ENCODE measurements at regions not wholly inside any gene's neighbourhood (a gene's known extent, or its start where the extent isn't known, plus 50 kb on each side); places are given as distances from the start of the nearest gene placed in this dataset.

GRCh38 chr12:127582074-127582473 lies 684.9 kb upstream of the TMEM132C start:
- H3K4me1 ChIP-seq (ENCODE audit: control insufficient read depth in 1 of 2, insufficient read depth in 2 of 2, low read length in 2 of 2), result no peaks in the 10 kb centered on the region
- no peak overlapping the region for H3K27ac ChIP-seq (ENCODE audit: low read depth, low read length)
- no peak overlapping the region for H3K9ac ChIP-seq (ENCODE audit: low read depth in 1 of 2, low read length in 2 of 2)
- H3K4me3 ChIP-seq (ENCODE audit: low read depth in 1 of 2, low read length in 2 of 2), result no peak overlapping the region
- H3K9me3 ChIP-seq (ENCODE audit: control insufficient read depth in 1 of 2, low read length in 2 of 2), result no peaks in the 10 kb centered on the region
- no peaks in the 10 kb centered on the region for H3K27me3 ChIP-seq (ENCODE audit: control insufficient read depth in 1 of 2, insufficient read depth in 2 of 2, low read length in 2 of 2)
- no peaks in the 10 kb centered on the region for H3K36me3 ChIP-seq (ENCODE audit: control insufficient read depth in 1 of 2, insufficient read depth in 2 of 2, low read length in 2 of 2)

- H3K4me3 ChIP-seq (ENCODE audit: low read depth in 1 of 2, low read length in 2 of 2), result no peak overlapping the region
- no peaks in the 10 kb centered on the region for H3K36me3 ChIP-seq (ENCODE audit: control insufficient read depth in 1 of 2, insufficient read depth in 2 of 2, low read length in 2 of 2)
- no peaks in the 10 kb centered on the region for H3K4me1 ChIP-seq (ENCODE audit: control insufficient read depth in 1 of 2, insufficient read depth in 2 of 2, low read length in 2 of 2)
- H3K9ac ChIP-seq (ENCODE audit: low read depth in 1 of 2, low read length in 2 of 2), result no peak overlapping the region
- H3K27ac ChIP-seq (ENCODE audit: low read depth, low read length), result no peak overlapping the region
- H3K27me3 ChIP-seq (ENCODE audit: control insufficient read depth in 1 of 2, insufficient read depth in 2 of 2, low read length in 2 of 2), result no peaks in the 10 kb centered on the region
- no peaks in the 10 kb centered on the region for H3K9me3 ChIP-seq (ENCODE audit: control insufficient read depth in 1 of 2, low read length in 2 of 2)
Measured at GRCh38 chr12:127583041-127583440, 683.9 kb upstream of the TMEM132C start.

GRCh38 chr12:127588249-127588648 lies 678.7 kb upstream of the TMEM132C start:
- peaks cover 0 to 2% of the 10 kb centered on the region in 2 donors for H3K9me3 ChIP-seq (ENCODE audit: control insufficient read depth in 1 of 2, low read length in 2 of 2)
- no peaks in the 10 kb centered on the region for H3K27me3 ChIP-seq (ENCODE audit: control insufficient read depth in 1 of 2, insufficient read depth in 2 of 2, low read length in 2 of 2)
- H3K36me3 ChIP-seq (ENCODE audit: control insufficient read depth in 1 of 2, insufficient read depth in 2 of 2, low read length in 2 of 2), result no peaks in the 10 kb centered on the region
- H3K9ac ChIP-seq (ENCODE audit: low read depth in 1 of 2, low read length in 2 of 2), result no peak overlapping the region
- no peaks in the 10 kb centered on the region for H3K4me1 ChIP-seq (ENCODE audit: control insufficient read depth in 1 of 2, insufficient read depth in 2 of 2, low read length in 2 of 2)
- H3K27ac ChIP-seq (ENCODE audit: low read depth, low read length), result no peak overlapping the region
- no peak overlapping the region for H3K4me3 ChIP-seq (ENCODE audit: low read depth in 1 of 2, low read length in 2 of 2)

GRCh38 chr12:127589541-127589940 lies 677.4 kb upstream of the TMEM132C start:
- H3K27me3 ChIP-seq (ENCODE audit: control insufficient read depth in 1 of 2, insufficient read depth in 2 of 2, low read length in 2 of 2), result no peaks in the 10 kb centered on the region

GRCh38 chr12:127590868-127591267 lies 676.1 kb upstream of the TMEM132C start:
- no peaks in the 10 kb centered on the region for H3K4me1 ChIP-seq (ENCODE audit: control insufficient read depth in 1 of 2, insufficient read depth in 2 of 2, low read length in 2 of 2)
- H3K9me3 ChIP-seq (ENCODE audit: control insufficient read depth in 1 of 2, low read length in 2 of 2), result peaks cover 0 to 2% of the 10 kb centered on the region in 2 donors
- H3K4me3 ChIP-seq (ENCODE audit: low read depth in 1 of 2, low read length in 2 of 2), result no peak overlapping the region
- H3K36me3 ChIP-seq (ENCODE audit: control insufficient read depth in 1 of 2, insufficient read depth in 2 of 2, low read length in 2 of 2), result no peaks in the 10 kb centered on the region
- H3K27ac ChIP-seq (ENCODE audit: low read depth, low read length), result no peak overlapping the region
- no peaks in the 10 kb centered on the region for H3K27me3 ChIP-seq (ENCODE audit: control insufficient read depth in 1 of 2, insufficient read depth in 2 of 2, low read length in 2 of 2)
- H3K9ac ChIP-seq (ENCODE audit: low read depth in 1 of 2, low read length in 2 of 2), result no peak overlapping the region

More at GRCh38 chr12:127589541-127589940, 677.4 kb upstream of the TMEM132C start:
- H3K36me3 ChIP-seq (ENCODE audit: control insufficient read depth in 1 of 2, insufficient read depth in 2 of 2, low read length in 2 of 2), result no peaks in the 10 kb centered on the region
- no peak overlapping the region for H3K4me3 ChIP-seq (ENCODE audit: low read depth in 1 of 2, low read length in 2 of 2)
- H3K27ac ChIP-seq (ENCODE audit: low read depth, low read length), result no peak overlapping the region
- H3K9me3 ChIP-seq (ENCODE audit: control insufficient read depth in 1 of 2, low read length in 2 of 2), result peaks cover 0 to 2% of the 10 kb centered on the region in 2 donors
- H3K9ac ChIP-seq (ENCODE audit: low read depth in 1 of 2, low read length in 2 of 2), result no peak overlapping the region
- no peaks in the 10 kb centered on the region for H3K4me1 ChIP-seq (ENCODE audit: control insufficient read depth in 1 of 2, insufficient read depth in 2 of 2, low read length in 2 of 2)

GRCh38 chr12:127592245-127592644 lies 674.7 kb upstream of the TMEM132C start:
- H3K9me3 ChIP-seq (ENCODE audit: control insufficient read depth in 1 of 2, low read length in 2 of 2), result peaks cover 0 to 2% of the 10 kb centered on the region in 2 donors
- no peaks in the 10 kb centered on the region for H3K4me1 ChIP-seq (ENCODE audit: control insufficient read depth in 1 of 2, insufficient read depth in 2 of 2, low read length in 2 of 2)
- no peaks in the 10 kb centered on the region for H3K36me3 ChIP-seq (ENCODE audit: control insufficient read depth in 1 of 2, insufficient read depth in 2 of 2, low read length in 2 of 2)
- H3K9ac ChIP-seq (ENCODE audit: low read depth in 1 of 2, low read length in 2 of 2), result no peak overlapping the region
- H3K27ac ChIP-seq (ENCODE audit: low read depth, low read length), result no peak overlapping the region
- no peaks in the 10 kb centered on the region for H3K27me3 ChIP-seq (ENCODE audit: control insufficient read depth in 1 of 2, insufficient read depth in 2 of 2, low read length in 2 of 2)
- no peak overlapping the region for H3K4me3 ChIP-seq (ENCODE audit: low read depth in 1 of 2, low read length in 2 of 2)

- H3K27me3 ChIP-seq (ENCODE audit: control insufficient read depth in 1 of 2, insufficient read depth in 2 of 2, low read length in 2 of 2), result no peaks in the 10 kb centered on the region
- H3K36me3 ChIP-seq (ENCODE audit: control insufficient read depth in 1 of 2, insufficient read depth in 2 of 2, low read length in 2 of 2), result no peaks in the 10 kb centered on the region
- no peak overlapping the region for H3K4me3 ChIP-seq (ENCODE audit: low read depth in 1 of 2, low read length in 2 of 2)
- no peak overlapping the region for H3K9ac ChIP-seq (ENCODE audit: low read depth in 1 of 2, low read length in 2 of 2)
- peaks cover 0 to 2% of the 10 kb centered on the region in 2 donors for H3K9me3 ChIP-seq (ENCODE audit: control insufficient read depth in 1 of 2, low read length in 2 of 2)
- H3K27ac ChIP-seq (ENCODE audit: low read depth, low read length), result no peak overlapping the region
- no peaks in the 10 kb centered on the region for H3K4me1 ChIP-seq (ENCODE audit: control insufficient read depth in 1 of 2, insufficient read depth in 2 of 2, low read length in 2 of 2)
Measured at GRCh38 chr12:127594351-127594970, 672.5 kb upstream of the TMEM132C start.

- H3K4me3 ChIP-seq (ENCODE audit: low read depth in 1 of 2, low read length in 2 of 2), result no peak overlapping the region
- no peaks in the 10 kb centered on the region for H3K36me3 ChIP-seq (ENCODE audit: control insufficient read depth in 1 of 2, insufficient read depth in 2 of 2, low read length in 2 of 2)
- no peaks in the 10 kb centered on the region for H3K27me3 ChIP-seq (ENCODE audit: control insufficient read depth in 1 of 2, insufficient read depth in 2 of 2, low read length in 2 of 2)
- H3K9me3 ChIP-seq (ENCODE audit: control insufficient read depth in 1 of 2, low read length in 2 of 2), result peaks cover 0 to 2% of the 10 kb centered on the region in 2 donors
- no peak overlapping the region for H3K9ac ChIP-seq (ENCODE audit: low read depth in 1 of 2, low read length in 2 of 2)
- H3K4me1 ChIP-seq (ENCODE audit: control insufficient read depth in 1 of 2, insufficient read depth in 2 of 2, low read length in 2 of 2), result no peaks in the 10 kb centered on the region
- H3K27ac ChIP-seq (ENCODE audit: low read depth, low read length), result no peak overlapping the region
Measured at GRCh38 chr12:127595506-127595905, 671.5 kb upstream of the TMEM132C start.

- Histone ChIP-seq H3K9me3 (ENCODE audit: control insufficient read depth in 1 of 2, low read length in 2 of 2) (peaks cover 0 to 2% of the 10 kb centered on the region in 2 donors), H3K4me3 (ENCODE audit: low read depth in 1 of 2, low read length in 2 of 2) (no peak overlapping the region), H3K36me3 (ENCODE audit: control insufficient read depth in 1 of 2, insufficient read depth in 2 of 2, low read length in 2 of 2) (no peaks in the 10 kb centered on the region)
Measured at GRCh38 chr12:127596891-127597290, 670.1 kb upstream of the TMEM132C start.

GRCh38 chr12:127599436-127599835 lies 667.5 kb upstream of the TMEM132C start:
- no peaks in the 10 kb centered on the region for H3K27me3 ChIP-seq (ENCODE audit: control insufficient read depth in 1 of 2, insufficient read depth in 2 of 2, low read length in 2 of 2)
- H3K36me3 ChIP-seq (ENCODE audit: control insufficient read depth in 1 of 2, insufficient read depth in 2 of 2, low read length in 2 of 2), result no peaks in the 10 kb centered on the region
- H3K9ac ChIP-seq (ENCODE audit: low read depth in 1 of 2, low read length in 2 of 2), result no peak overlapping the region
- H3K4me3 ChIP-seq (ENCODE audit: low read depth in 1 of 2, low read length in 2 of 2), result no peak overlapping the region
- H3K27ac ChIP-seq (ENCODE audit: low read depth, low read length), result no peak overlapping the region
- no peaks in the 10 kb centered on the region for H3K9me3 ChIP-seq (ENCODE audit: control insufficient read depth in 1 of 2, low read length in 2 of 2)
- no peaks in the 10 kb centered on the region for H3K4me1 ChIP-seq (ENCODE audit: control insufficient read depth in 1 of 2, insufficient read depth in 2 of 2, low read length in 2 of 2)

More at GRCh38 chr12:127596891-127597290, 670.1 kb upstream of the TMEM132C start:
- Histone ChIP-seq H3K9ac (ENCODE audit: low read depth in 1 of 2, low read length in 2 of 2) (no peak overlapping the region), H3K4me1 (ENCODE audit: control insufficient read depth in 1 of 2, insufficient read depth in 2 of 2, low read length in 2 of 2) (no peaks in the 10 kb centered on the region), H3K27ac (ENCODE audit: low read depth, low read length) (no peak overlapping the region), H3K27me3 (ENCODE audit: control insufficient read depth in 1 of 2, insufficient read depth in 2 of 2, low read length in 2 of 2) (no peaks in the 10 kb centered on the region)
